ENCODE measurements at regions not wholly inside any gene's neighbourhood (a gene's known extent, or its start where the extent isn't known, plus 50 kb on each side); places are given as distances from the start of the nearest gene placed in this dataset.

DNA sequence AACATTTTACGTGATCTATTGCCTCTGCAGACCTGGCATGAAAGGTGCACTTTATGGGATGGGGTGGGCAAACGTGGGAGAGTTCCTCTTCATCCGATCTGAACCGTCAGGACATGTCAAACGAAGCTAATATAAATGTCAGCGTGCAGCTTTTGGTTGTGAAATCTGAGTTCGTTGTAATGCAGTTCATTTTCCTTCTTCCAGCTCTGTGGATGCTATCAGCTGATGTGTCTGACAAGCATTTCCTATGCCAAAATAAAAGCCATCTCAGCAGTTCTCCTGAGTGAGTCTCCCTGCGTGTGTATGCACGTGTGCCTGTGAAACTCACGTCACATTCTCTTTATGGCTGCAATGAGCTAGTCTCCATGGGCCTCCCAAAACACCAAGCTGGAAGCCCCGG lies 512.3 kb downstream of the MCTP2 start:
- TF ChIP-seq POLR2A (IDR thresholded peaks at IDR 0.05) = no peak
- TF ChIP-seq, protein P1, sequence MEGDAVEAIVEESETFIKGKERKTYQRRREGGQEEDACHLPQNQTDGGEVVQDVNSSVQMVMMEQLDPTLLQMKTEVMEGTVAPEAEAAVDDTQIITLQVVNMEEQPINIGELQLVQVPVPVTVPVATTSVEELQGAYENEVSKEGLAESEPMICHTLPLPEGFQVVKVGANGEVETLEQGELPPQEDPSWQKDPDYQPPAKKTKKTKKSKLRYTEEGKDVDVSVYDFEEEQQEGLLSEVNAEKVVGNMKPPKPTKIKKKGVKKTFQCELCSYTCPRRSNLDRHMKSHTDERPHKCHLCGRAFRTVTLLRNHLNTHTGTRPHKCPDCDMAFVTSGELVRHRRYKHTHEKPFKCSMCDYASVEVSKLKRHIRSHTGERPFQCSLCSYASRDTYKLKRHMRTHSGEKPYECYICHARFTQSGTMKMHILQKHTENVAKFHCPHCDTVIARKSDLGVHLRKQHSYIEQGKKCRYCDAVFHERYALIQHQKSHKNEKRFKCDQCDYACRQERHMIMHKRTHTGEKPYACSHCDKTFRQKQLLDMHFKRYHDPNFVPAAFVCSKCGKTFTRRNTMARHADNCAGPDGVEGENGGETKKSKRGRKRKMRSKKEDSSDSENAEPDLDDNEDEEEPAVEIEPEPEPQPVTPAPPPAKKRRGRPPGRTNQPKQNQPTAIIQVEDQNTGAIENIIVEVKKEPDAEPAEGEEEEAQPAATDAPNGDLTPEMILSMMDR (IDR thresholded peaks at IDR 0.05) = no peak

All from body of pancreas (tissue), 4 donors.